H1 (cell line): ENCODE measurements at regions not wholly inside any gene's neighbourhood (a gene's known extent, or its start where the extent isn't known, plus 50 kb on each side); places are given as distances from the start of the nearest gene placed in this dataset.
"Not testable (repeated sequence)": the region's sequence is repeated elsewhere in the genome, so short reads cannot be mapped to it uniquely, and the experiment has no call there.

Source experiments
- CTCF ChIA-PET: fragments of 300-600 bp; sonication (Branson Sonifier 250); formaldehyde crosslinking; loops from one replicate; lab custom pipeline; 2021; ENCODE audit not compliant: partially characterized antibody; lab: Charles Lee
- POLR2A ChIA-PET: fragments of 300-600 bp; sonication (Branson Sonifier 250); formaldehyde crosslinking; loops from one replicate; lab custom pipeline; 2021; ENCODE audit warnings: inconsistent platforms; ENCODE audit not compliant: partially characterized antibody; lab: Charles Lee
- DNase-seq, 2 experiments: peaks; one replicate each; pipeline versions ENCODE4 v3.0.0 to v3.0.0-alpha.2; 2010 to 2022; ENCODE audit warnings: low spot score in 2 of 2, low read depth in 1 of 2, mixed read lengths in 1 of 2
- FAIRE-seq: peaks from 2 replicates; lab custom pipeline; 2011; peaks lifted over from hg19 to GRCh38; lab: Jason Lieb, UNC
- H2AFZ ChIP-seq: 2 replicates; pipeline ENCODE4 v1.8.1; 2012; ENCODE audit warnings: low read length, inconsistent platforms
- H2AK5ac ChIP-seq: 2 replicates; pipeline ENCODE4 v1.6.1; 2013; ENCODE audit warnings: low read depth, low read length
- H2BK120ac ChIP-seq: replicated peaks from 2 replicates; pipeline ENCODE3; 2013; ENCODE audit warnings: low read depth, low read length, inconsistent platforms
- H2BK12ac ChIP-seq: 2 replicates; pipeline ENCODE4 v1.6.1; 2013; ENCODE audit warnings: low read depth, low read length
- H2BK15ac ChIP-seq: 2 replicates; pipeline ENCODE4 v1.6.1; 2013; ENCODE audit warnings: low read length
- H2BK20ac ChIP-seq: 2 replicates; pipeline ENCODE4 v1.6.1; 2013; ENCODE audit warnings: low read length
- H2BK5ac ChIP-seq: 2 replicates; pipeline ENCODE4 v1.6.1; 2013; ENCODE audit warnings: low read depth, low read length
- H3K14ac ChIP-seq: 2 replicates; pipeline ENCODE4 v1.6.1; 2013; ENCODE audit warnings: inconsistent platforms; ENCODE audit not compliant: insufficient read length
- H3K18ac ChIP-seq: 2 replicates; pipeline ENCODE4 v1.6.1; 2013; ENCODE audit warnings: low read length; ENCODE audit errors: extremely low read depth
- H3K23ac ChIP-seq: 2 replicates; pipeline ENCODE4 v1.6.1; 2013; ENCODE audit warnings: inconsistent platforms; ENCODE audit not compliant: insufficient read length
- H3K23me2 ChIP-seq: 2 replicates; pipeline ENCODE4 v1.6.1; 2013; ENCODE audit warnings: low read depth, low read length
- H3K27ac ChIP-seq: 2 replicates; pipeline ENCODE4 v1.6.1; 2011; ENCODE audit warnings: low read depth, low read length, inconsistent platforms
- H3K27me3 ChIP-seq, 4 experiments: replicated peaks in 1 of 4; 1 replicate in 1 of 4; 2 replicates in 3 of 4; pipeline versions ENCODE4 v1.6.1 to v1.8.1; 2011 to 2013; ENCODE audit warnings: low read length in 3 of 4, mild to moderate bottlenecking in 3 of 4, inconsistent platforms in 2 of 4, mixed read lengths in 2 of 4, moderate library complexity in 1 of 4; ENCODE audit not compliant: control insufficient read depth in 3 of 4, insufficient read depth in 3 of 4; ENCODE audit errors: extremely low read depth in 1 of 4
- H3K36me3 ChIP-seq, 4 experiments: 2 replicates each; pipeline versions ENCODE4 v1.6.1 to v1.8.1; 2011 to 2013; ENCODE audit warnings: mild to moderate bottlenecking in 4 of 4, low read length in 3 of 4, moderate library complexity in 2 of 4, control low read depth in 1 of 4, inconsistent platforms in 1 of 4; ENCODE audit not compliant: insufficient read depth in 4 of 4, control insufficient read depth in 2 of 4
- H3K4ac ChIP-seq: replicated peaks from 2 replicates; pipeline ENCODE3; 2013; ENCODE audit warnings: low read length, low read depth, mixed read lengths, inconsistent platforms; ENCODE audit not compliant: insufficient read length
- H3K4me1 ChIP-seq, 4 experiments: replicated peaks in 1 of 4; 1 replicate in 1 of 4; 2 replicates in 3 of 4; pipeline versions ENCODE4 v1.6.1 to v1.8.1; 2011 to 2013; ENCODE audit warnings: low read length in 3 of 4, inconsistent platforms in 2 of 4, mixed read lengths in 1 of 4; ENCODE audit not compliant: insufficient read depth in 4 of 4, control insufficient read depth in 3 of 4
- H3K4me2 ChIP-seq, 2 experiments: 2 replicates each; pipeline versions ENCODE4 v1.6.1 to v1.8.1; 2011 to 2013; ENCODE audit warnings: low read depth in 2 of 2, low read length in 2 of 2, control low read depth in 1 of 2, inconsistent platforms in 1 of 2, mild to moderate bottlenecking in 1 of 2; ENCODE audit not compliant: insufficient read depth in 1 of 2
- H3K4me3 ChIP-seq, 4 experiments: fragments of 200-600, 300-600 bp in 1 of 4; sonication (generic), shearing (Covaris generic), sonication (Bioruptor Twin) in 1 of 4; 2 replicates each; pipeline versions ENCODE4 v1.5.1 to v1.8.1; 2011 to 2016; ENCODE audit warnings: low read length in 4 of 4, low read depth in 3 of 4, control low read depth in 2 of 4, inconsistent platforms in 2 of 4, mild to moderate bottlenecking in 2 of 4, mixed read lengths in 1 of 4, moderate library complexity in 1 of 4; ENCODE audit not compliant: insufficient read depth in 2 of 4; ENCODE audit errors: extremely low read depth in 1 of 4
- H3K56ac ChIP-seq: replicated peaks from 2 replicates; pipeline ENCODE3; 2013; ENCODE audit warnings: low read depth, mild to moderate bottlenecking, mixed read lengths, low read length, inconsistent platforms; ENCODE audit not compliant: insufficient read length
- H3K79me1 ChIP-seq: 2 replicates; pipeline ENCODE4 v1.6.1; 2013; ENCODE audit warnings: low read depth, low read length, control low read depth
- H3K79me2 ChIP-seq, 2 experiments: 2 replicates each; pipeline versions ENCODE4 v1.6.1 to v1.8.1; 2012 to 2013; ENCODE audit warnings: low read length in 2 of 2, mild to moderate bottlenecking in 2 of 2, inconsistent platforms in 1 of 2; ENCODE audit not compliant: insufficient read depth in 2 of 2, control insufficient read depth in 1 of 2
- H3K9ac ChIP-seq, 4 experiments: replicated peaks in 1 of 4; 1 replicate in 1 of 4; 2 replicates in 3 of 4; pipeline versions ENCODE4 v1.6.1 to v1.8.1; 2011 to 2013; ENCODE audit warnings: low read depth in 3 of 4, low read length in 3 of 4, control low read depth in 2 of 4, mild to moderate bottlenecking in 2 of 4, moderate library complexity in 2 of 4, inconsistent platforms in 1 of 4; ENCODE audit errors: extremely low read depth in 1 of 4
- H3K9me3 ChIP-seq, 2 experiments: 2 replicates each; pipeline versions ENCODE4 v1.6.1 to v1.8.1; 2012 to 2013; ENCODE audit warnings: mild to moderate bottlenecking in 2 of 2, moderate library complexity in 2 of 2, control low read depth in 1 of 2, inconsistent platforms in 1 of 2, low read depth in 1 of 2, low read length in 1 of 2, mixed read lengths in 1 of 2; ENCODE audit not compliant: insufficient read depth in 2 of 2
- H4K20me1 ChIP-seq, 2 experiments: replicated peaks in 1 of 2; 2 replicates each; pipeline versions ENCODE3 to v1.8.1; 2011 to 2013; ENCODE audit warnings: inconsistent platforms in 2 of 2, low read length in 2 of 2, mild to moderate bottlenecking in 1 of 2; ENCODE audit not compliant: insufficient read depth in 2 of 2, control insufficient read depth in 1 of 2
- H4K5ac ChIP-seq: 2 replicates; pipeline ENCODE4 v1.6.1; 2013; ENCODE audit warnings: low read length, low read depth, mixed read lengths, inconsistent platforms; ENCODE audit not compliant: insufficient read length
- H4K8ac ChIP-seq: 2 replicates; pipeline ENCODE4 v1.8.0; 2013; ENCODE audit warnings: mild to moderate bottlenecking, moderate library complexity, low read length, inconsistent platforms; ENCODE audit not compliant: insufficient read depth; ENCODE audit errors: extremely low read depth
- H4K91ac ChIP-seq: replicated peaks from 2 replicates; pipeline ENCODE3; 2013; ENCODE audit warnings: low read length, mixed read lengths, inconsistent platforms; ENCODE audit not compliant: insufficient read length
- WGBS, 2 experiments: shearing (Covaris generic) in 1 of 2; methylation state at CpG; one replicate each; pipeline versions ENCODE4 v1.1.6 to v1.1.7; 2013 to 2015; ENCODE audit warnings: low lambda C conversion rate in 2 of 2, mixed read lengths in 2 of 2, inconsistent platforms in 1 of 2, low coverage in 1 of 2, missing lambda C conversion rate in 1 of 2; ENCODE audit not compliant: insufficient replicate concordance in 2 of 2, insufficient coverage in 1 of 2, insufficient read length in 1 of 2; ENCODE audit errors: extremely low coverage in 1 of 2, missing lambda C conversion rate in 1 of 2; 5-methylcytosine and 5-hydroxymethylcytosine counted together

- H3K23ac ChIP-seq, H4K5ac ChIP-seq, H3K4me1 ChIP-seq, H3K4ac ChIP-seq, H3K79me2 ChIP-seq, CTCF ChIA-PET, H3K56ac ChIP-seq, H2BK5ac ChIP-seq, H3K23me2 ChIP-seq, H4K91ac ChIP-seq, H3K9me3 ChIP-seq, H3K9ac ChIP-seq, H3K14ac ChIP-seq, H3K79me1 ChIP-seq, H2BK15ac ChIP-seq, POLR2A ChIA-PET, H3K4me2 ChIP-seq, H3K18ac ChIP-seq, H4K20me1 ChIP-seq, H3K27ac ChIP-seq, H2BK20ac ChIP-seq, H3K36me3 ChIP-seq, H4K8ac ChIP-seq, FAIRE-seq, H3K4me3 ChIP-seq, H2AK5ac ChIP-seq, H2AFZ ChIP-seq, H2BK12ac ChIP-seq, H2BK120ac ChIP-seq, DNase-seq, H3K27me3 ChIP-seq: not testable (repeated sequence)
- WGBS, 2 experiments: 90% methylated on average over 4 of the region's 4 CpGs; no CpG with 5 or more reads in 1 of the 2 experiments
These were observed 206.7 kb downstream of the MSX2 start for GRCh38 chr5:174931033-174931432.
